ENCODE measurements at regions not wholly inside any gene's neighbourhood (a gene's known extent, or its start where the extent isn't known, plus 50 kb on each side); places are given as distances from the start of the nearest gene placed in this dataset.
A peak's percentile ranks its signal among the peaks of the same experiment; 100 is the strongest.

DNA sequence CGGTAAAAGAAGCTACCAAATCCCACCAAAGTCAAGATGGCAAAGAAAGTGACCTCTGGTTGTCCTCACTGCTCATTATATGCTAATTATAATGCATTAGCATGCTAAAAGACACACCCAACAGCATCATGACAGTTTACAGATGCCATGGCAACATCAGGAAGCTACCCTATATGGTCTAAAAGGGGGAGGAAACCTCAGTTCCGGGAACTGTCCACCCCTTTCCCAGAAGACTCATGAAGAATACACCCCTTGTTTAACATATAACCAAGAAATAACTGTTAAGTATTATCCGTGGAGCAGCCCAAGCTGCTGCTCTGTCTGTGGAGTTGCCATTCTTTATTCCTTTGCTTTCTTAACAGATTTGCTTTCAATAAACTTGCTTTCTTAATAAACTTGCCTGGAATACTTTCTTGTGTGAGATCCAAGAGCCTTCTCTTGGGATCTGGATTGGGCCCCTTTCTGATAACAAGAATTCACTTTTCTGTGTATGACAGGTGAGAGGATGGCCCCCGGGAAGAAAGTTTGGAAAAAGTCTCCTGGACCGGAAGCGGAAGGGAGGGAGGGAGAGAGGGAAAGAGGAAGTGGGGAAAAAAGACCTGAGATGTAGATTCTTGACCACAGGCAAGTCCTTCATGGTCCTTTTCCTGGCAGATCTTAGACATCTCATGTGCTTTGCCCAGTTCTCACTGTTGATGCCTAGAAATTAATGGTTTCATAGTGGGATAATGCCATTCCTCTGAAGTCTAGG is 146.7 kb upstream of the ID4 start:
- TF ChIP-seq CTCF (IDR thresholded peaks at IDR 0.05; ENCODE audit: low read depth, low read length): no peak
- in situ Hi-C loops (cut with HindIII; ENCODE audit: low sequenced_read_pairs): no loop called here
- H3K4me3 ChIP-seq (ENCODE audit: low read depth, low read length): no peak overlapping the region
- DNase-seq (ENCODE audit: low read depth, low spot score): no peak

DNA sequence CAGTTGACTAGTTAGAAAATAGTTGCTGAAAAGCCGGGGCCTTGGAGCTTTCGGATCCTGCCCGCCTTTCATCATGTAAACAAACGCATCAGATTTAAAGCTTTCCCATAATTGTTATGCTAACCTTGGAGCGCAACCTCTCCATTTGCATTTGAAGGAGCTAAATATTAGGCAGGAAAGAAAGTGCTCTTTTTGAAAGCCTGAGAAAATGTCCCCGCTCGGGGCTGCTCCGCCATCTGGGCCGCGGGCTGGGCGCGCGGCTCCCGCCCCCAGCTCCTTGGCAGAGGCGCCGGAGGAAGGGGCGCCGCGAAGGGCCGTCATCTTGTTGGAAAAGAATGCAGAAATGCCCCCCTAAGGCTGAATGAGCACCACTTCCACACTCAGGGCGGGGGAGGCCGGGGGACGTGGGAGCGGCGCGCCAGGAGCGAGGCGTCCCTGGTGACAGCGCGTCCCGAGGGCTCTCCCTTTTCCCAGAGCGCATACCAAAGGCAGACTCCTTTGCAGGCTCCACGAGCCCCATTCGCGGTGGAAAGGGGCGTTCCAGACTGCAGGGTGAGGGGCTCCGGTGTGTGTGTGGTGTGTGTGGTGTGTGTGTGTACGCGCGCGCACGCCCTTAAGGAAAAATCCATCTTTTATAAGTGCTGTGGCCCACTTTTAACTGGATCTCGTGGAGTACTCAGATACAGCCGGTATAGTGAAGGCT is 145.6 kb upstream of the ID4 start:
- in situ Hi-C loops (cut with HindIII; ENCODE audit: low sequenced_read_pairs): no loop called here
- TF ChIP-seq CTCF (IDR thresholded peaks at IDR 0.05; ENCODE audit: low read depth, low read length): no peak
- H3K4me3 ChIP-seq (ENCODE audit: low read depth, low read length): peak overlapping the region; percentile 36
- DNase-seq (ENCODE audit: low read depth, low spot score): no peak

DNA sequence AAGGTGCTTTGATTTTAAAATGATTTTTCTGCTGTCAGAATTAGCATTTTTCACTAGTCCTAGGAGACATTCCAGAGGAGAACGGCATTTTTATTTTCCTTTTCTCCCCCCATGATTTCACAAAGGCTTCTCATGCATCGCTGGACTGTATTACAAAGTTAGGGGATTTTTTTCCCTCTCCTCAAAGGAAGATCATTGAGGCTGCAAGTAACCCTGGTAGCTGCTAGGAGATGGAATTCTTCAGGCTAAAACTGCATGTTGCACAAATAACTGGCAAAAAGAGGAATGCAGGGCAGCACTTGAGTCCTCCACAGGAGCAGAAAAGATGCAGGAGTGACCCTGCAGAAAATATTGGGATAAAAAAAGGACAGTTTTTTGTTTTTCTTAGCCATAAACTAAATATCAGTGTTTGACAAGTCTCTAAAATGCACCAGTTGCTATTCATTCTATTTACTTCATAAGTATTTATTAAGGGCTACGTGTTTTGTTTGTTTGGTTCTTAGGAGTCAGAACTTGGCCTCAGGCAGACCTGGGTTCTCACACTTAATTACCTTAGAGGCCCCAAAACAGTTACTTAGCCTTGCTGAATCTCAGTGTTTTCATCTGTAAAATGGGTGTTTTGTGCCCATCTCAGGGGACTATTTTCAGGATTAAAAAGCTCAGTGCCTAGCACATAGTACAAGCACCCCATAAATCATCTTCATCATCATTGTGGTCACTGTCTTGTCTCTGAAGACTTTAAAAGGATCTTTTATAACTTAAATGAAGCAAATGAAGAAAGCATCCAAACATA is 144.5 kb upstream of the ID4 start:
- in situ Hi-C loops (cut with HindIII; ENCODE audit: low sequenced_read_pairs): no loop called here
- no peak for TF ChIP-seq CTCF (IDR thresholded peaks at IDR 0.05; ENCODE audit: low read depth, low read length)
- H3K4me3 ChIP-seq (ENCODE audit: low read depth, low read length): no peak overlapping the region
- no peak for DNase-seq (ENCODE audit: low read depth, low spot score)

GRCh38 chr6:19694697-19695096 is 142.5 kb upstream of the ID4 start:
- DNase-seq (ENCODE audit: low read depth, low spot score): no peak
- in situ Hi-C loops (cut with HindIII; ENCODE audit: low sequenced_read_pairs): no loop called here
- H3K4me3 ChIP-seq (ENCODE audit: low read depth, low read length): no peak overlapping the region
- TF ChIP-seq CTCF (IDR thresholded peaks at IDR 0.05; ENCODE audit: low read depth, low read length): no peak

DNA sequence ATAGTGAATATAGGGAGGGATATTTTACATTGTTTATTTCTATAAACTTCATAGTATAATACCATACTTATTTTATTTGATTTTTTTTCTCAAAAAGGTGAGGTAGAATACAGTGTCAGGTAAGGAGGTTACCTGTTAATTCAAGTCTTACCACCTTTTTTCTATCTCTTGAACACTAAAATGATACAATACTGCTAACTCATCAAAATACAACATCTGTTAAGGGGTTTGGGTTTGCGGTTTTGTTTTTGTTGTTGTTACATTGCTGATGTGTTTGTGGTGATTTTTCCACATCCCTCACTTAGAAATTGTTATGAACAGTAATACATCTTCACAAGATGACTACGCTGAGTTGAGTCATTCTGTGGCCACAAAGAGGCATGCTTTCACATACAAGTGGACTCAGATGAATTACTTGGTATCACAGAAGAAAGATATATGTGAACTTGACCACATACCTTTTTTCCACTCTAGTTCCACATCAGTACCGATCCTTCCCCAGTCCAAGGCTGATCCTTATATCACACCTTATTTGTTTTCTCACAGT is 139.4 kb upstream of the ID4 start:
- in situ Hi-C loops (cut with HindIII; ENCODE audit: low sequenced_read_pairs): no loop called here
- H3K4me3 ChIP-seq (ENCODE audit: low read depth, low read length): no peak overlapping the region
- DNase-seq (ENCODE audit: low read depth, low spot score): peak; percentile 65
- no peak for TF ChIP-seq CTCF (IDR thresholded peaks at IDR 0.05; ENCODE audit: low read depth, low read length)

GRCh38 chr6:19699932-19700331 is 137.2 kb upstream of the ID4 start:
- no peak overlapping the region for H3K4me3 ChIP-seq (ENCODE audit: low read depth, low read length)
- DNase-seq (ENCODE audit: low read depth, low spot score): no peak
- TF ChIP-seq CTCF (IDR thresholded peaks at IDR 0.05; ENCODE audit: low read depth, low read length): no peak
- in situ Hi-C loops (cut with HindIII; ENCODE audit: low sequenced_read_pairs): no loop called here

Data from astrocyte of the spinal cord (primary cell).